Fibroblast of skin of right biceps (primary cell): ENCODE measurements at regions not wholly inside any gene's neighbourhood (a gene's known extent, or its start where the extent isn't known, plus 50 kb on each side); places are given as distances from the start of the nearest gene placed in this dataset.

Source experiments
- DNase-seq: peaks from one replicate; pipeline ENCODE4 v3.0.0-alpha.2; 2013

DNA sequence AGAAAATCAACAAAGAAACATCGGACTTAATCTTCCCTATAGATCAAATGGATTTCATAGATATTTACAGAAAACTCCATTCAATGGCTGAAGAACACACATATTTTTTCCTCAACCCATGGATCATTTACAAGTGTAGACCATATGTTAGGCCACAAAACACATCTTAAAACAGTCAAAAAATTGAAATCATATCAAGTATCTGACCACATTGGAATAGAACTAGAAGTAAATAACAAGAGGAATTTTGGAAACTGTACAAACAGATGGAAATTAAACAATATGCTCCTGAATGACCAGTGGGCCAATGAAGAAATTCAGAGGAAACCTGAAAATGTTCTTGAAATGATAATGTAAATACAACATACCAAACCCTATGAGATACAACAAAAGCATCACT lies 323.1 kb upstream of the GPR149 start:
- no peak for DNase-seq

GRCh38 chr3:154749514-154749913 lies 319.5 kb upstream of the GPR149 start:
- DNase-seq: no peak

DNA sequence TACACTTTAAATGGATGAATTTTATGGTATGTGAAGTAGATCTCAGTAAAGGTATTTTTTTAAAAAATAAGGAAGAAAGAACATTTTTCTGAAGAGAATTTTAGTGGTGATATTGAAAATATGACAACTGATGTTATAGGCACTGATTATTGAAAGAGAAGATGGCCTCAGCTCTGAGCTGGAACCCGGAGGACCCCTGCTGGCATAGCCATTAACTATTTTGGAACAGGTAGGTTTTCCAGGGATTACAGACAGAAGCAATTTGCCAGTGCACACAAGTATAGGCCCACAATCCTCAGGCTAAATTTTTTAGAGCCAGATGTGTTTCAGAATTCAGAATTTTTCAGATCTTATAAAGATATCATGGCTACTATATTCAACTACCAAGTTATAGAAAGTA lies 315.9 kb upstream of the GPR149 start:
- DNase-seq: no peak

GRCh38 chr3:154745122-154745521 lies 315.1 kb upstream of the GPR149 start:
- no peak for DNase-seq

- DNase-seq: no peak
These were observed 313.4 kb upstream of the GPR149 start for GRCh38 chr3:154743418-154743817.

GRCh38 chr3:154734468-154734867 lies 304.5 kb upstream of the GPR149 start:
- DNase-seq: no peak

DNA sequence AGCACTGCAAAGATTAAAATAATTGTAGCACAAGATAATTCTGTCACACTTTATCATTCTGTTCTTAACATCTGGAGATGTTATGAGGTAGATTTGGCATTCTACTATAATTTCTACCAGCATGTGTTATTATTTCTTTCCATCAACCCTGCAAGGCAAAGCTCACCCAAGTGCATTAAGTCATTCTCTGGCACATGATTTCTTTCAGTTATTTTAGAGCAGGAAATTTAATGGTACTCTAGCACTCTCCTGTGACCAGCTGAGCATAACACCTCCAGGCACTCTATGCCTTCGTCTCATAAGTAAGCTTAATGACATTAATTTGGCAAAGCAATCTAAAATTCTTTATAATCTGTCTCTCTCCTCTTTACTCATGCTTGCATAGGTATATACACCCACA lies 300.2 kb upstream of the GPR149 start:
- no peak for DNase-seq

DNA sequence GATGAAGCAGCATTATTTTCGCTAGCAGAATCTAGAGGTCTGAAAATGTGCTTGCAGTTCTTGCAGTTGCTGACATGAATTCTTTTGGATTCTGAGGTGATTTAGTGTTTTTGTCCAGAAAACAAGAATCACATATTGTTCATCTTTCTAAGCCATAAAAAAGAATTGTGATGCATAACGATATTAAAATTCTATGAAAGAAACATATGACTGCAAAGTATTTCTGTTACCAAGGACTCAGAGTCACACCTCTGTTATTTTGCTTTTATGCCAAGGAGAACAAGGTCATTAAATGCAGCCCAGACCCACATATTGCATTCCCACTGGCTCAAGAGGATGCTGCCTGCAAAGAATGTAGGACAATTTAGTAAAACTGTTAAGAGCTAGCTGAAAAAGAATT lies 299.8 kb upstream of the GPR149 start:
- DNase-seq: no peak

DNA sequence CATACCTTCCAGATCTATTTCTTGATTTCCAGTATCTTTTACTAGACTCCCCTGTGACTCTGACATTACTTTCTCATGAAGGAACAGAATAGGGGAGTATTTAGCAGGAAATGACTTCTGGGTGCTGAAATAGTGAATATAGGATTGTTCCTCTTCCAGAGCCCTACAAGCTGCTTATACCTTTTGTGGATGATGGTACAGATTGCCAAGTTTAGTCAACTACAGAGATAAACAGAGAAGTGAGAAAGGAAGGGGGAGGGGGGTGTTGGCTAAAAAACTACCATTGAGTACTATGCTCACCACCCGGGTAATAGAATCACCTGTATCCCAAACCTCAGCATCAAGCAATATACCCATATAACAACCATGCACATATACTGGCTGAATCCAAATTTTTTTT lies 298.3 kb upstream of the GPR149 start:
- no peak for DNase-seq

- no peak for DNase-seq
These were observed 290.9 kb upstream of the GPR149 start for GRCh38 chr3:154720921-154721320.

GRCh38 chr3:154718053-154718452 lies 288.1 kb upstream of the GPR149 start:
- DNase-seq: no peak

DNA sequence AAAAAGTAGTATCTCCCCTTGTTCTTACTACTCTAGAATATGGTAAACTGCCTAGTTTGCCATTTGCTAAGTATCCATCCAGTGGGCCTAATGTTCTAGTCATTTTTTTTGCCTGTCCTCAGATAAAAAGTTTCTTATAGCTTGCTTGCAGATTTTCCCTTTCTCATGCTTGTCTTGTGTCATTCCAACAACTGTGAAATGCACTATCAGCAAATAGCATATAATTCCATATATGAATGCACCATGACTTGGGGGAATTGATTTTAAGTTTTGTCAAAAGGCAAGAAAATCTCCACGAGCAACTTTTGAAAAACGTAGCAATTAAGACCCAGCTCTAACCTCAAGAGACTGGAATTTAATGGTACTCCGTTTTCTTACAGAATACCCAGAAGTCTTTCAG lies 286.2 kb upstream of the GPR149 start:
- DNase-seq: no peak

- DNase-seq: no peak
These were observed 278.6 kb upstream of the GPR149 start for GRCh38 chr3:154708554-154708953.

GRCh38 chr3:154701055-154701454 lies 271.1 kb upstream of the GPR149 start:
- peak; percentile 2 for DNase-seq

DNA sequence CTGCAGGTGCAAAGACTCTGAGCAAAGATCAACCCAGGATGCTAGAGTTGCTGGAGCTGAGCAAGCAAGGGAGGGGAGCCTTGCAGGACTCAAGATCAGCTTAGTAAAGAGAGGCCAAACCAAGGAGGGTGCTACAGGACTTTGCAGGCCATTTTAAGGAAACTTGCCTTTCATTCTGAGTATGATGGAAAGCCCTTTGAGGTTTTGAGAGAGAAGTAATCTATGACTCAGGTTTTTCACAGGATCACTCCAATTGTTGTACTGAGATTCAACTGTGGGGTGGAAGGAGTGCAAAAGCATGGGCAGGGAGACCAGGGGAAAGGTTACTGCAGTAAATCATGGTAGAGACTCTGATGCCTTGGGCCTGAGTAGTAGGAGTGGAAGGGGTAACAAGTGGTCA lies 260.4 kb upstream of the GPR149 start:
- DNase-seq: no peak

DNA sequence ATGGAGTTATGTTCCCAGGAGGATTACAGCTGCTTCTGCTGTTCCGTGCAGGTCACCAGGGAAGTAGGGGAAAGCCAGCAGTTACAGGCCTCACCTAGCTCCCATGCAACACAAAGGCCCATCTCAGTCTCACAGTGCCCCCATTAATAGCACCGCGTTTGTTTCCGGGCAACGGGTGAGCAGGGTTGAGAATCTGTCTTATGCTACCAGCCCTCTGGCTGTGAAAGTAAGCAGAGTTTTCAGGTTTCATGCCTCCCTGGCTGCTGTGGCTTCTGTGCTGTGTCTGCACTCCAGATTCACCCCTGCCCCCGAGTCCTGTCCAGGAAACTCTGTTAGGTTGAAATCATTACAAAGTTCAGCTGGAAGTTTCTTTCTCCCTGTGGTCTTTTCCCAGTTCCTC lies 254.4 kb upstream of the GPR149 start:
- no peak for DNase-seq

- no peak for DNase-seq
These were observed 254.0 kb upstream of the GPR149 start for GRCh38 chr3:154684021-154684420.

DNA sequence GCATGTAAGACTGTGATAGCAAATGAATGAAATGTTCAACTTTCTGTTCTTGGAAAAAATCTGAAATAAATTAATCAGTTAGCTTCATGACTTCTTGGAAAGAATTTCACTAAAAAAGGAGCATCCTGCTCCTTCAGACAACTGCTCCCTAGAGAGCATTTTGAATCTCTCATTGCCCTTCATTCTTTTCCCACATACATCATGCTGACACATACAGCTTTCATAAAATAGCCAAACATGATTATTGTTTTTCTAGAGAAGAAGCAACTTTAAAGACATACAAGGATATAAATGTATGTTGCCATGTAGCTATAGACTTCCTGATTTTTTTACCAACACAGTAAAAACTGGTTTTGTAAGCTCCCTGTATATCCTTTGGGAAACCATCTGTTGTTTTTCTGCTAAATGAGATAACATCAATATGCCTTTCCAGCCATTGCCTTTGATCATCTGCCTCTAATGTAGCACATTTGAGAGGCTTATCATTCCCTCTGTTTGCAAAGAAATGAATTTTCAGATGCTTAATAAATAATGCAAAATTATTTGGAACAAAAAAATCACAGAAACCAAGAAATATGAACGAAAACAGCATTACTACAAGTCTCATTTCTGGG lies 248.2 kb upstream of the GPR149 start:
- no peak for DNase-seq

- no peak for DNase-seq
These were observed 238.8 kb upstream of the GPR149 start for GRCh38 chr3:154668835-154669234.

DNA sequence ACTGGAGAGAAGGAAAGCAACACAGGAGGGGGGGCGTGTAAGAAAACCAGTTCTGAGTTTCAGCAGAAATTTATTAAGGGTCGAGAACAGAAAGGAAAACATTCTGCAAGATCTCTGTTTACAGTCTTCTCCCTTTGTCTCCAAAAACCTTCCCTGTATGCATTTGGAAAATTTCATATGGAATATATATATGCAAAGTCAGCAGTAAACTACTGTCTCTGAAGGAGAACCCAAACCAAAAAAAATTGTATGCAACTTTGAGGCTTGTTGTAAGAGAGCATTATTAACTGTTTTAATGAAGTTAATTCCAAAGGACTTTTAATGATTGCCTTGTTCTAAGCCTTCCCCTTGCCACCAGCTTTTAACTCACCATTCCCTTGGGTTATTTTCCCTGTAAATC lies 238.2 kb upstream of the GPR149 start:
- DNase-seq: no peak

DNA sequence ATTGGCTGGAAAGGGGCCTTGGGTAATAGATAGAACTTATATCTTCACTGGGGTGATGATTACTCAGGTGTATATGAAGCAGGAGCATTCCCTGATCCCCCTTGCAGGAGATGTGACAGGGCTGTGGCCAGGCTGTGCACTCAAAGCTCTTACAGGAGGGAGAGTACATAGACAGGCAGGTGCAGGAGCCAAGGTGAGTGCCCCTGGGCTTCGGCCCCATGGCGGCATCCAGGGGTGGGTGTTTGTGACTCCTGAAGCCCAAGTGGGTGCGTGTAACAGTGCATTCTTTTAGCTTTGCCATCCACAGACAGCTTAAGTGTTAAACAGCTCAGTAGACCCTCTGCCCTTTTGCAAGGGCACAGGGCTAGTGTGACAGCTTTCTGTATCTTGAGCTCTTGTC lies 236.6 kb upstream of the GPR149 start:
- no peak for DNase-seq

GRCh38 chr3:154664714-154665113 lies 234.7 kb upstream of the GPR149 start:
- DNase-seq: no peak

GRCh38 chr3:154662851-154663250 lies 232.9 kb upstream of the GPR149 start:
- no peak for DNase-seq

DNA sequence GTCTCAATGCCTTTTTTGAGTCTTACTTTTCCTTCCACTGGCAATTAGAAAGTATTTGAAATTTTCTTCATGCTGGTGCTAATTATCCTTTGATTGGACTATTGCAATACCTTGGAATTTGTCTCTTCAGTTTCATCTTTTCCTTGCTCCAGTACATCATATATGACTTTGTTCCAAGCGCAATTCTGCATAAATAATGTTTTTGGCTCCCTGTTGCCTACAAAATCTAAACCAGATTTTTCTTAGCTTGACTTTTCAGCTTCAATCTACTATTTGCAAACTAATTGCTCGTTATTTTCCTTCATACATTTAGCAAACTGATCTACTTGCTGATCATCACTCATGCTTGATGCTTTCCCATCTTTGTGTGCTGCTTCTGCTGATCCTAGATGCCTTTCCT lies 230.8 kb upstream of the GPR149 start:
- DNase-seq: no peak

GRCh38 chr3:154658000-154658399 lies 228.0 kb upstream of the GPR149 start:
- no peak for DNase-seq

DNA sequence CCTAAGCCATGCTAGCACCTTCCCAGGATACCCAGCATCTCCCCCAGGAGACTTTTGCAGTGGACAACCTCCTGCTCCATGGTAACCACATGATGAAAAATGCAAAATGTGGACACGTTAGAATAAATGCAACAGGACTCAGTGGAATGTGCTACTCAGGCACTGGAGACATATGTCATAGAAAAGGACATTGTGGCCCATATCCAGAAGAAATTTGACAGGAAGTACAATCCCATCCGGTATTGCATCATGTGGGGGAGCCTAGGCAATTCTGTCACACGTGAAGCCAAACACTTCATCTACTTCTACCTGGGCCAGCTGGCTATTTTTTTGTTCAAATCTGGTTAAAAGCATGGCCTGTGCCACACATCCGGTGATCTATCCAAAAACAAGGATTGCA lies 227.2 kb upstream of the GPR149 start:
- peak; percentile 3 for DNase-seq
